22Rv1 (cell line): ENCODE measurements at regions not wholly inside any gene's neighbourhood (a gene's known extent, or its start where the extent isn't known, plus 50 kb on each side); places are given as distances from the start of the nearest gene placed in this dataset.

Experiments
- CTCF ChIP-seq: fragments of 450-650 bp; IDR thresholded peaks from 2 replicates; pipeline ENCODE4 v1.5.1; 2017; ENCODE audit warnings: mild to moderate bottlenecking
- ZFX ChIP-seq: fragments of 450-650 bp; IDR thresholded peaks from 2 replicates; pipeline ENCODE4 v1.6.1; 2017; ENCODE audit warnings: antibody characterized with exemption, borderline replicate concordance

GRCh38 chr2:57759131-57759530 lies 287.5 kb upstream of the VRK2 start:
- TF ChIP-seq CTCF (no peak), ZFX (no peak)
